ENCODE measurements at regions not wholly inside any gene's neighbourhood (a gene's known extent, or its start where the extent isn't known, plus 50 kb on each side); places are given as distances from the start of the nearest gene placed in this dataset.

- TF ChIP-seq ZNF274 (IDR thresholded peaks at IDR 0.05; ENCODE audit: borderline replicate concordance, extremely low read depth, low read length): no peak
- no peak for TF ChIP-seq POLR2AphosphoS5 (IDR thresholded peaks at IDR 0.05; ENCODE audit: low read depth, low read length)
- TF ChIP-seq CHD2 (IDR thresholded peaks at IDR 0.05; ENCODE audit: low read length): no peak
- TF ChIP-seq ATF2 (IDR thresholded peaks at IDR 0.05; ENCODE audit: low read length): no peak
- TF ChIP-seq POLR2A (IDR thresholded peaks at IDR 0.05; ENCODE audit: control extremely low read depth in 1 of 2, low read depth in 2 of 2, low read length in 2 of 2): no peak
- no peak for TF ChIP-seq GABPA (IDR thresholded peaks at IDR 0.05; ENCODE audit: borderline replicate concordance, insufficient read depth, low read length)
- no peak for TF ChIP-seq CTCF (IDR thresholded peaks at IDR 0.05; ENCODE audit: control extremely low read depth in 1 of 3, insufficient read depth in 1 of 3, low read depth in 1 of 3, low read length in 3 of 3)
- TF ChIP-seq SRF (IDR thresholded peaks at IDR 0.05; ENCODE audit: low read depth, low read length): no peak
- no peak for TF ChIP-seq YY1 (IDR thresholded peaks at IDR 0.05; ENCODE audit: low read depth, low read length)
- no peak for TF ChIP-seq HDAC2 (IDR thresholded peaks at IDR 0.05; ENCODE audit: borderline replicate concordance in 1 of 2, low read depth in 2 of 2, low read length in 2 of 2)
- no peak for TF ChIP-seq MAX (IDR thresholded peaks at IDR 0.05)
These were observed 55.4 kb upstream of the RIPOR2 start for GRCh38 chr6:24990944-24991809.

Measured in H1 (cell line).